ENCODE measurements at regions not wholly inside any gene's neighbourhood (a gene's known extent, or its start where the extent isn't known, plus 50 kb on each side); places are given as distances from the start of the nearest gene placed in this dataset.

- DNase-seq: no peak
Observed at GRCh38 chr20:24097506-24098245, 109.1 kb upstream of the GGTLC1 start.

- no peak for DNase-seq
Observed at GRCh38 chr20:24096864-24097450, 108.4 kb upstream of the GGTLC1 start.

- no peak for DNase-seq
Observed at GRCh38 chr20:24096264-24096663, 107.7 kb upstream of the GGTLC1 start.

- no peak for DNase-seq
Observed at GRCh38 chr20:24095756-24096155, 107.2 kb upstream of the GGTLC1 start.

GRCh38 chr20:24095303-24095702 is 106.7 kb upstream of the GGTLC1 start:
- no peak for DNase-seq

GRCh38 chr20:24089576-24089975 is 101.0 kb upstream of the GGTLC1 start:
- DNase-seq: no peak

- no peak for DNase-seq
Observed at GRCh38 chr20:24086121-24086520, 97.5 kb upstream of the GGTLC1 start.

GRCh38 chr20:24084281-24084680 is 95.7 kb upstream of the GGTLC1 start:
- no peak for DNase-seq

- DNase-seq: no peak
Observed at GRCh38 chr20:24081077-24081476, 92.5 kb upstream of the GGTLC1 start.

- DNase-seq: no peak
Observed at GRCh38 chr20:24079661-24080412, 91.3 kb upstream of the GGTLC1 start.

GRCh38 chr20:24077145-24077544 is 88.6 kb upstream of the GGTLC1 start:
- DNase-seq: no peak

- no peak for DNase-seq
Observed at GRCh38 chr20:24070679-24071078, 82.1 kb upstream of the GGTLC1 start.

GRCh38 chr20:24066076-24066700 is 77.6 kb upstream of the GGTLC1 start:
- no peak for DNase-seq

- no peak for DNase-seq
Observed at GRCh38 chr20:24064915-24065314, 76.3 kb upstream of the GGTLC1 start.

GRCh38 chr20:24064092-24064491 is 75.5 kb upstream of the GGTLC1 start:
- no peak for DNase-seq

- no peak for DNase-seq
Observed at GRCh38 chr20:24063100-24063499, 74.5 kb upstream of the GGTLC1 start.

- DNase-seq: no peak
Observed at GRCh38 chr20:24060851-24061590, 72.4 kb upstream of the GGTLC1 start.

GRCh38 chr20:24059174-24059573 is 70.6 kb upstream of the GGTLC1 start:
- no peak for DNase-seq

GRCh38 chr20:24056491-24056890 is 67.9 kb upstream of the GGTLC1 start:
- no peak for DNase-seq

- no peak for DNase-seq
Observed at GRCh38 chr20:24052599-24053275, 64.2 kb upstream of the GGTLC1 start.

- no peak for DNase-seq
Observed at GRCh38 chr20:24051160-24051559, 62.6 kb upstream of the GGTLC1 start.

- no peak for DNase-seq
Observed at GRCh38 chr20:24050119-24050518, 61.5 kb upstream of the GGTLC1 start.
